CD4-positive, alpha-beta T cell treated with Interferon alpha-2 for 1 hour (primary cell): ENCODE measurements at regions not wholly inside any gene's neighbourhood (a gene's known extent, or its start where the extent isn't known, plus 50 kb on each side); places are given as distances from the start of the nearest gene placed in this dataset.
"Not testable (repeated sequence)": the region's sequence is repeated elsewhere in the genome, so short reads cannot be mapped to it uniquely, and the experiment has no call there.

ENCODE experiments used
- DNase-seq, 2 donors: peaks; one replicate each; pipeline ENCODE4 v3.0.0-alpha.2; 2020 to 2022

DNA sequence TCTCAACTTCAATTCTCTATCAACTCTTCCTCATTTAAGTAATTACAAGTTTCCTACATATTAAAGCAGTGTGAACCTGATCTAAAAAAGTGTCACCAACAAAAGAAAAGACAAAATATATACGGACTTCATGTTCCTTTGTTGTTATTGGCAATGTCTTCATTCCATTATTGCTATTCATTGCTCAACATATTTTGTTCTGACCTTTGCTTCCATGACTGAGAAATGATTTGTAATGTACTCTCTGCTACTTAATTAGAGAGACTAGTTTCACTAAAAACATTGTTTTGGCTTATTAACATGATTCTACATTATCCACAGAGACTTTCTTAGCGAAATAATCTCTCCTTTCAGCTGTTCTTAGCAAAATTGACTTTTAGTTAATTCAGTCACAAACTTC, 657.2 kb upstream of the ROBO1 start:
- DNase-seq, result no peak

DNA sequence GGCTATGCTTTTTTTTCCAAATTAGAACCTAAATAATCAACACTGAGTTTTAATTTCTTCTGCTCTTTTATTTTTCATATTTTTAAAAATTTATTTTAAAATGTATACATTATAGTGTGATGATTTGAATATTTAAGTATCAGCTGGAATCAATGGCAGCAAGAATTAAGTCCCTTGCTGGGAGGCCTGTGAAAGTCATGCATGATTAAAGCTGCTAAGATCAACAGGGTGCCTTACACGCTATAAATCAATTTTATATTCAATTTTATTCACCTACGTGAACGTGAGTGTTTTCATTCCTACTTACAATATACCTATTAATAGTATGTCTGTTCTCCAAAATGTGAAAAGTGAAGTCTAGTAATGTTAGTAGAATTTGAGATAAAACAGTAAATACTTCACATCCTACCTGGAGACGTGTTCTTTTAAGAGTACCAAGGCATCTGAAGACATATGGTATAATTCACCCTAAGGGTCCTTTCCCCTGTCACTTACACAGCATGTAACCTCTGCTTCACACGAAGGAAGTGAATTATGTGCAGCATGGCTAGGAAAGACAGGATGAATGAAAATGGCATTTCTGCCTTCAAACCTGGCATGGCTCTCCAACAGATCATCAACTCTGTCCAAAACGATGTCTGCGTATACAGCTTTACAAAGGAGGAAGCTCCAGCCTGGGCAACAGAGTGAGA, 640.4 kb upstream of the ROBO1 start:
- DNase-seq, result no peak

DNA sequence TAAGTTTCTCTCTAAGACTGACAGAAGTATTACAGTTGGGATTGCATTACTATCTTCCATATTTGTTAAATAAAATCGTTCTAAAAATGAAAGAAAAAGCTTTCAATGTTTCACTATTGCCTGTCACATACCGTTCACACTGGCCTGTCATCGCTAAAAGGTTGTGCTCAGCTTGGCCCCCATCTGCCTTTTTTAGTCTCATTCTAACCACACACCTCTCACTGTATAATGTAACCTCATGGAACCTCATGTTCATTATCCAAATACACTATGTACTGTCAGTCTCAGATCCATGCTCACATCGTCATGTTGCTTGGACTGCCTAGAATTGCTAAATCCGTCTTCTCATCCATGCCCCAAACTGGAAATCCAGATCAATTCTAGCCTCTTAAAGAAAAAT, 637.8 kb upstream of the ROBO1 start:
- no peak for DNase-seq

DNA sequence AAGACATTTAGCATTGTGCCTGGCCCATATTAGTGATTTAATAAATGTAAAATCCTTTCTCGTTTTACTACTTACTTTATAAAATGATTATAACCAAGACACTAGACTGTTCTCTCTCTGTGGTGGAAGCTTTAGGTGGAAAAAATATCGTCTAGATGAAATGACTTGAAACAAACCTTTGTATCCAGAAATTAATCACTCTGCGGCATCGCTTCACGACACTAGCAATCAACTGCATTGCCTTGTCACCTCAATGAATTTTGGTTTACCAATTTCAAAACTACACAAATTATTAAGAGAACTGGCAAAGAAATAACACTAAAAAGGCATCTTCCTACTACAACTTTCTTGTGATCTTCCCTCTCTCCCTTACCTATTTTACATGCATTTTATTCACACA, 627.2 kb upstream of the ROBO1 start:
- DNase-seq, result no peak

DNA sequence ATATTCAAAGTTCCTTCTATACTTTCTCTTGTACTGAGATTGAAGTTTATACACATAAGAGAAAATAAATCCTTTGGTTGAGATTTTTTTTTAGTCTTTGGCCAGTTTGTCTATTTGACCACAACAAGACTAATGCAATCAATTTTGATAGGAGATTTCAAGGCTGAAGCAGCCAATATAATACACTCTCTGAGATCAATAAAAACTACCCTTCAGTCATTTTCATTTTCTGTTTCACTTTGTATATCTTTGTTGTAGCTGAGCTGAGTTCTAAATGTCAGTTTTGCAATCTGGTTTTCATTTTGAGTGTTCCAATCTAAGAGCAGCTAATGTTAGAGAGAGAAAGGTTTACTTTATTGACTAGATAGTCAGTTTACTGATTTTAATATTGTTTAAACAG, 623.8 kb upstream of the ROBO1 start:
- DNase-seq, result no peak

DNA sequence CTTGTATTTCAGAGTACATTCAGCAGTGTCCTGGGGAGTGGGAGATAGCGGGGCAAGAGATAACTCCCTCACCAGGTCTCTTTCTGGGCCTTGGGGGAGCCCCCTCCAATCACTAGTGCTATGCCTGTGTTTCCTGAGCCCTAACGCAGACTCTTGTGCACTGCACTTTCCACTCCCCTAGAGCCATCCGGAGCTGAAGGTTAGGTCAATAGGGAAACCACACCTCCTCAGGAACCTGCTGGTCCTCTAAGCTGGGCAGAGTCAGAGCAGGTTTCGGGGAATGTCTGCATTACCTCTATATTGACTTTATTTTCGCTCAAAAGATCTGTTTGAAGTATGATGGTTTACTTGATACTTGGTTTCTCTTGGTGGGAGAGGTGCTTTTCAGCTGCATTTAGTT, 617.0 kb upstream of the ROBO1 start:
- no peak for DNase-seq

DNA sequence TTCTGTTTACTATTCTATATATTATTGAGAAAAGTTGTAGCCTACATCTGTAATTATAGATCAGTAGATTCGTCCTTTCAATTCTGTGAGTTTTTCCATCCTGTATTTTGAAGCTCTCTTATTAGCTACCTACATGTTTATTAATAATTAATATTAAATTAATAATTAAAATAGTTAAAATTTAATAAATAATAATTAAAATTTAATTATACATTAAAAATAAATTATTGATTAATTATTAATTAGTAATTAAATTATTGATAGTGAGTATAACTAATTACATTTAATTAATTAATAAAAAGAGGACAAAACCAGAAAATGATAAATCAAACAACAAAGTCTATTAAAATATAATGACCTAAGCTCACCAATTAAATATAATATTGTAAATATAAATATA, 606.6 kb upstream of the ROBO1 start:
- no peak for DNase-seq

DNA sequence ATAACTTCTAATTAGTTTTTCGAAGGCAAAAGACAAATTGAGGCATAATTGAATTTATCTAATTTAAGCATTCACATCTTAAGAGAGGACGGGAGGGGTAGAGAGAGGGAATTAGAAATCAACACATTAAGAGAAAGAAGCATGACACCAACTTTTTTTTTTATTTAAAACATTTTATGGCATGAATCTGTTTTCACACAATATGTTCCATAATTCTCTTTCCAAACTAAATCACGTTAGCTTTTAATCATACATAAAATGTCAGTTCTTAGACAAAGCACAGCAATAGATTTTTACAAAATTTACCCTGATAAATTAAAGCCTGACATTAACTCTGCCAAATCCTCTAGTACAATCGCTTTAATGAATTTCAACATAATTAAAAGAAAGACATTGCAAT, 600.8 kb upstream of the ROBO1 start:
- no peak for DNase-seq

DNA sequence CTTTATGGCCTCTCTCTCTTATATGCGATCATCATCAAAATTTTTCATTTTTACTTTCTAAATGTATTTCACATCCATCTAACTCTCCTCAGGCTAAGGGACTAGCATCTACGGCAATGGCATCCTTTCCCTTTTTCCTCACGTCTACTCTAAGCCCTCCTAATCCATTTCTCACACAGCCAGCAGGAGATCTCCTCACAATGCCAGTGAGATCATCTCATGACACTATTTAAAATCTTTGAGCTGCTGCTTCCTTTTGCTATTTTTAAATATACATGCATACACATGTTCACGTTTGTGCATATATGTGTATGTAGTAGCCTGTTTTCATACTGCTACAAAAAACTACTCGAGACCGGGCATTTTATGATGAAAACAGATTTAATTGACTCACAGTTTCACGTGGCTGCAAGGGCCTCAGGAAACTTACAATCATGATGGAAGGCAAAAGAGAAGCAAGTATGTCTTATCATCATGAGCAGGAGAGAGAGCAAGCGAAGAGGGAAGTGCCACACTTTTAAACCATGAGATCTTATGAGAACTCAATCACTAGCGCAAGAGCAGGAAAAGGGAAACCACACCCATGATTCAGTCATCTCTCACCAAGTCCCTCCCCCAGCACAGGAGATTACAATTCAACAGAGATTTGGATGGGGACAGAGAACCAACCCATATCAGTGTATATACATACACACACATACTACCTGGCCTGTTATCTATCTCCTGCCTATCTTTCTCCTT, 599.2 kb upstream of the ROBO1 start:
- no peak for DNase-seq

DNA sequence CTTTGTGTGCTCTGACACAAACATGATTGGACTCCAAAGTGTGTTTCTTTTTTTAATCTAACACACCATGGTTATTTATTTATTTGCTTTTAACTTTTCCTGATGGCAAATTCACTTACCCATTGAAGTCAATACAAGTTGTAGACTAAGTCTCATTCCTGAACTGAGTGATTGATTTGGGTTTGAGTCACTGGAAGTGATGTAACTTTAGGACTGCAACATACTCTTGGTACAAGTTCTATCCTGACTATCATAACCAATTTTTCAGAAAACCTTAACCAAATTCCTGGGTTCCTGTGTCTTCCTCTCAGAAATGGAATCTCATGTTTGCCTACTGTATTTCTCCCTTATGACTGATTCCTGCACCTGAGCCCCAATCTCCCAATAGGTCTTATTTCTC, 590.0 kb upstream of the ROBO1 start:
- no peak for DNase-seq

DNA sequence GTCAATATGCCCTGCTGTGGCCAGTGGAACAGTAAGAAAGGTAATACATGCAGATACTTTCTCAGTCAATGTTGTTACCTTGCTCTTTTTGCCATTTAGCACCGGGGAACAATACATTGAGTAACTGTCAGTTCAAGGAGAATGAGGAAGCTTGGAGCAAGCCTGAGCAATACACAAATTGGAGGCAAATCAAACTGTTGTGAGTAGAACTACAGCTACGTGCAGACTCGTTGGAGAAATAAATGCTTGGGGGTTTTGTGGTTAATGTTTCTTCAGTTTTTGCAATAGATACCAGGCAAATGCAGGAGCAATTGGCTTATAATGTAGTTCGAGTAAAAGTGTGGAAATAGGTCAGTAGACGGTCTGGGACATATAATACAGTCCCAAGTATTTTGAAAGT, 587.3 kb upstream of the ROBO1 start:
- no peak for DNase-seq

DNA sequence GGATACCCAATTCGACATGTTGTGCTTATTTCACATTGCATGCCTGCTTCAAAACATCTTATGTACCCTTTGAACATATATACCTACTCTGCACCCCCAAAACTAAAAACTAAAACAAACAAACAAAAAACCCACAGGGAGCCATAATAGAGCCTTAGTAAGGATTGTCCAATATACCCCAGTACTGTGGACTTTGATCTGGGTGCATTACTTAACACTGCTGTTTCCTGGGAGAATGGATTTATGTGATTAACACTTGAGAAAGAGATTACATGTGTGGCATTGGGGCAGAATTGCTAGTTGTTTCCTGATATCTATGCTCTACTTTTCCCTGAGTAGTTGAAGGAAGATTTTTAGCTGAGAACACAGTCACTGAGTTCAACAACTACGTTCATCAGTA, 583.4 kb upstream of the ROBO1 start:
- no peak for DNase-seq

DNA sequence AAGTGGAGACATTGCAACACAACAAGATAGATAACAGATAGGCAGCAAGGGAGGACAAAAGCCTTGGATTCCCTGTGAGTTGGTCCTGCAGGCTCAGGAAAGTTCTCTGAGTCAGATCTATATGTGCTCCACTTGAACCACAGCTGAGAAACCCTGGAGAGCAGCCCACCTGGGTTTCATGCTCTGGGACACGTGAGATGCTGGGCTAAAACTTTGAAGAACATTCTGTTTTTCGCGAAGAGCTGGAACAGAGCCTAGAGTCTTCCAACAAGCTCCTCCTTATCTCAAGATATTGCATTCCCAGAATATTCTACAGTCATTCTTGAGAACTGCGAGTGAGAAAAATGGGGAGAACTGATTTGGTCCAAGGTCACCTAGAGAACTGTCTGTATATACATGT, 583.0 kb upstream of the ROBO1 start:
- DNase-seq, result no peak

DNA sequence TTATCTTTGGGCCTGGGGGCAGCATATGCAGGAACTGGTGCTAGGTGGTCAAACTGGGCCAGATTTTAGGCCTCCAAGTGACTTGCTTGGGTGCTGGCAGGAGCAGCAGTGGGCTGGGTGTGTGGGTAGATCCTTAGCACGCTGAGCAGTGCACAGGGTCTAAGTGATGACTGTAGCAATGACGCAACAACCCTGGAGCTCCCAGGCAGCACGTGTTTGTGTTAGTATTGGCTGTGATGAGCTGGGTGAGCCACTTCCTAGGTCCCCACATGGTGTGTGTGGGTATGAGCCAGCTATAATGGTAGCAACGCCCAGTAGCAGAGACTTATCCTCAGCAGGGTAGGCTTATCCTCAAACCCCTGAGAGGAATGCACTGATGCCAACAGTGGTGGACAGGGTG, 570.6 kb upstream of the ROBO1 start:
- no peak for DNase-seq

DNA sequence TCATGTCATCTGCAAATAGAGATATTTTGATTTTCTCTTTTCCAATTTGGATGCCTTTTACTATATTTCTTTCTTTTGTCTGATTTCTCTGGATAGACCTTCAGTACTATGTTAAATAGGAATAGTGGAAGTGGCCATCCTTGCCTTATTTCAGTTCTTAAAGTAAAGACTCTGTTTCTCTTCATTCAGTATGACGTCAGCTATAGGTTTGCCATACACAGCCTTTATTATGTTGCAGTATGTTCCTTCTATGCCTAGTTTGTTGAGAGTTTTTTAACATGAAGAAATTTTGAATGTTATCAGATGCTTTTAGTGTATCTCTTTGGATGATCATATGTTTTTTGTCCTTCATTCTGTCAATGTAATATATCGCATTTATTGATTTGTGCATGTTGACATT, 566.7 kb upstream of the ROBO1 start:
- no peak for DNase-seq

DNA sequence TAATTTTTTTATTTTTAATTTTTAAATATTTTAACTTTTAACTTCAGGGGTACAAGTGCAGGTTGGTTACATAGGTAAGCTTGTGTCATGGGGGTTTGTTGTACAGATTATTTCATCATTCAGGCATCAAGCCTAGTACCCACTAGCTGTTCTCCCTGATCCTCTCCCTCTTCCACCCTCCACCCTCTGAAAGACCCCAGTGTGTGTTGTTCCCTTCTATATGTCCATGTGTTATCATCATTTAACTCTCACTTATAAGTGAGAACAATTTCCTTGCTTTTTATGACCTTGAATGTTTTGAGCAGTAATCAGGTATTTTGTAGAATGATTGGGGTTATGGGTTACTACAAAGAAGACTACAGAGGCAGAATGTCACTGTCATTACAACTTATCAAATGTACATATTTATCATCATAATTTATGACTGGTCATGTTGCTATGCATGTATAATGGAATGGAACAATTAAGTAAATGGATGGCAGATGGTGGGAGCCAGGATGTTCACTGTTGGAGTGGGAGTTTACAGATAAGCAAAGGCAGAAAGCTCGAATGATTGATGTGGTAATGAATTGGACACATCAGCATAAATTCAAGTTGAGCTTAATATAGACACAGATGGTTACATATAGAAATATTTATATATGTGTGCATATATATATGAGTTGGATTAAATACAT, 563.8 kb upstream of the ROBO1 start:
- DNase-seq, result no peak

DNA sequence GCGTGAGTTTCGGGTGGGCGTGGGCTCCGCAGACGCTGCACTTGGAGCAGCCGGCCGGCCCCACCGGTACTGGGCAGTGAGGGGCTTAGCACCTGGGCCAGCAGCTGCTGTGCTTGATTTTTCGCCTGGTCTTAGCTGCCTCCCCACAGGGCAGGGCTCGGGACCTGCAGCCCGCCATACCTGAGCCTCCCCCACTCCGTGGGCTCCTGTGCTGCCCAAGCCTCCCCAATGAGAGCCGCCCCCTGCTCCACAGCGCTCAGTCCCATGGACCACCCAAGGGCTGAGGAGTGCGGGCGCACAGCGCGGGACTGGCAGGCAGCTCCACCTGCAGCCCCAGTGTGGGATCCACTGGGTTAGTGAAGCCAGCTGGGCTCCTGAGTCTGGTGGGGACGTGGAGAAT, 546.7 kb upstream of the ROBO1 start:
- not testable (repeated sequence) for DNase-seq

DNA sequence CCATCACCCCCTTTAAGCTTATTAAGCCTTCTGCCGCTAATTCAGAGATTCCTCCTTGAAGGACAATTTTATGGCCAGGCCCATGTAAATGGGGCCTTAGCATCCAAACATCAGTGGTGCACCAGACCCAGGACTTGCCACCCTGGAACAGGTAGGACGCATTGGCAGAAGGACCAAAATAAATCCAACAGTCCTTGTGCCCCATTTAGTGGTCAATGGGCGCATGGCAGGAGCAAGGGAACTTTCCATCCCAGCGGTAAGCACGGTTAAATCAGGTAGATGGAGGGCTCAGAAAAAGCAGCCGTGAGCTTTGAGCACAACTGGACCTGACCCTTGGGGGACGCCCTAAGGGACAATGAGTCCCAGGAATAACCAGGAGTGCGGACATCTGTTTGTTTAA, 540.8 kb upstream of the ROBO1 start:
- DNase-seq, result no peak

DNA sequence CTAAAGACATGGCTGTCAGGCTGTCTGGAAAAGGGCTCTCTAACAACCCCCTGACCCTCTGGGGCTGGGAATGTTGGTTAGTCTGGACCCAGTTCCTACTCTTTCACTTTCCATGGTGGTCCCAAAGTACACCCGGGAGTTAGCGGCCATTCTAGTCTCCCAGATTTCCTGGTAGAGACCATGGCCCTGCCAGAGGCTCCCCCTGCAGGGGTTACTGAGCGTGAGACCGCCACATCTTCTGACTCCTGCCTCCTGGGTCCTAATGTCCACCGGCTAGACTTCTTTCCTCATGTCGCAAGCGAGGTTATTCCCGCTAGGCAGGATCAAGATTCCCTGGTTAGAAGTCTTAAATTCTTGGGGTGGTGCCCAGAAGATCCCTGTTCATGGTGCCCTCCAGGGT, 540.0 kb upstream of the ROBO1 start:
- no peak for DNase-seq

DNA sequence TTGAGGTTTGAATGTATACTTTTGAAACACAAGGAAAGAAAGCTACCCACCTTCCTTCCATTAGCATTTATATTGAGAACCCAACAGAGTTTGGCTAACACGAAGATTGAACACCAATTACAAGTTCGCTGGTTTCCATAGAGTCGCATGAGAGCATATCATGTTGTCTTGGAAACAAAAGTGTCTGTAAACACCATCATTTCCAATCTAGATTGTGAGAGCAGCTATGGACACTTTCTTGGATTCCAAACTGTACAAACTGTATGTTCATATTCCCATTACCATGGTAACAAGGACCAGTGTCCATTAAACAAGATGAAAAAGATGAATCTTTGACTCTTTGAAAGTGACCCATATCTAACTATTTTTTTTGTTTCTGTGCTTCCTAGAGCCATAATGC, 529.9 kb upstream of the ROBO1 start:
- DNase-seq, result no peak

DNA sequence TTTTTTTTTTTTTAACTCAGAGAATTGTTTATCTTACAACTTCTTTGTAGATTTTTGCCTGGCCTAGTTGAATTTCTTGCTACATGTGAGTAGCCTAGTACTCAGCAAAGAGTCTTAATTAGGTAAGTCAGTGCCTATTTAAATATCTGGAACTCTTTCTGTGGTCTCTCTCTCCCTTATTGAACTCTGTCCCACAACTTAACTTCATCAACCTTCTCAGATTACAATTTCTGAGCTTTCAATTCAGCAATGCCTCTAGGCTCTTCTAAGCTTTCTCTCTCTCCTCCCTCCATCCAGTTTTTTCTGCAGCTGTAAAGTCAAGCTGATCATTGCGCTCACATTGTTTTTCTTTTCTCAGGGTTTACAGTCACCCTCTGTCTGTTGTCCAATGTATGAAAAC, 517.6 kb upstream of the ROBO1 start:
- DNase-seq, result no peak

DNA sequence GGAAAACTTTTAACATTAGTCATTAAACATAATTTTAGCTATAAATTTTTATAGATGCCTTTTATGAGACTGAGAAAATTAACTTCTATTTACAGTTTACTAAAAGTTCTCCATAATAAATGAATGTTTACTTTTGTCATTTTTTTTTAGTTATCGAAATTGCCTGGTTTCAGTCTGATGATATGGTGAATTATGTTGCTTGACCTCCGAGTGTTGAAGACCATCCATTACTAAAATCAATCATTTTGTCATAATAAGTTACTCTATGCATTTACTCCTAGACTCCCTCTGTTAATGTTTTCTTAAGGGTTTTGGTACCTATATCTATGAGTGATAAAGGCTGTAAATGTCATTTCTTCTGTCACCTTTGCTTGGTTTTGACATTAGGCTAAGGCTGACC, 516.0 kb upstream of the ROBO1 start:
- no peak for DNase-seq

DNA sequence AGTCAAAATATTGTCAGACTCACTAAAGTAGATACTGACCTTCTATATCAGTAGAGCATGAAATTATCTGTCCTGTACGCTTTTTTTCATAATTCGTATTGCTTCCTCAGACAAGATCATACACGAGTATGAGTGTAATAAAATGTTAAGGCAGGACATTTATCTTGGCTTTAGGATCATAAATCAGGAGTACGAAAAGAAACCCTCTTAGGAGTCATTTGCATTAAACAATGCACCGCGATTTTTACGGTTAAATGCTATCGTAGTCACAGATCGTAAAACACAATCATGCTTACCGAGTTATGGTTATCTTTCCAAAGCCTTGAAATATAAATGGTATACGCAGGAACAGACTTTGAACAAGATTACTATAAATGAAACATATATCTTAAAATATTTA, 510.3 kb upstream of the ROBO1 start:
- DNase-seq, result no peak

DNA sequence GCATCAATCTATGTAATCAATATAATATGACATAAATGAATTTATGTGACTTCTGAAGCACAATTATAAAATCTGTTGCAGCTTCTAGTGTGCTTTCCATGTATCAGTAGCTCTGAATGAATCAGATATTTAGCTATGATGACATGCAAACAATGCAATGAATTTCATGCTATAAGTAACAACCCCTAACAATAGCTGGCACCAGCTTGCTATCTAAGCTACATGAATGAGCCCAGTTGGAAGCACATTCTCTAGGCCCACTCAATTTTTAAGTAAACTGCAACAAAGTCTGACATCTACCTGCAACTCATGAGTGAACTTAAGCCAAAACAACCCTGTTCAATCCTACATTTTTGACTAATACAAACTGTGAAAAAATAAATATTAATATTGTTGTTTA, 507.3 kb upstream of the ROBO1 start:
- DNase-seq, result no peak

DNA sequence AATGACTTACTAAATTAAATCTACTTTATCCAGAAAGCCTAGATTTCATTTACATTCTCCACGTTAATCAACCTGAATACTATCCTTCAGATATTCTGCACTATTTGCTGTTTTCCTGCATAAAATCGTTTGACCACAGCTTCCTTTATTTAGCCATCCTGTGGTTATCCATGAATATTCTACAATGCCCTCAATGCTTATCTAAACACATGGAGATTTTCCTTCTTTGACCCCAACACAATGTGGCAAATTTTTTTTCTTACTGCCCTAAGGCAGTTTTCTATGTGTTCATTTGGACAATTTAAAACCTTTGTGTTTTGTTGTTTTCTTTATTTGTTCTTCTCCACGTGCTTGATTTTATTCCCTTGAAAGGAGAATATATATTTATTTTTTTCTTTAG, 495.5 kb upstream of the ROBO1 start:
- DNase-seq, result no peak
